Activated CD4-positive, alpha-beta memory T cell treated with anti-CD3 and anti-CD28 coated beads, Interleukin-2, amount 10 ng/mL, durations not matched to agents 7 days and 5 days (primary cell): ENCODE measurements at regions not wholly inside any gene's neighbourhood (a gene's known extent, or its start where the extent isn't known, plus 50 kb on each side); places are given as distances from the start of the nearest gene placed in this dataset.

Source experiments
- CTCF ChIA-PET: fragments of 350-600 bp; sonication (Branson Sonifier 250); formaldehyde crosslinking; loops from one replicate; lab custom pipeline; 2021; ENCODE audit warnings: antibody characterized with exemption, inconsistent platforms; lab: Charles Lee
- POLR2A ChIA-PET: fragments of 350-600 bp; sonication (Branson Sonifier 250); formaldehyde crosslinking; loops from one replicate; lab custom pipeline; 2021; ENCODE audit warnings: antibody characterized with exemption; lab: Charles Lee
- DNase-seq: peaks from one replicate; pipeline ENCODE4 v3.0.0-alpha.2; 2020
- H3K27ac Mint-ChIP-seq: one replicate; pipeline ENCODE4 v1.8.0; 2021; ENCODE audit warnings: mild to moderate bottlenecking, mixed read lengths
- H3K27me3 Mint-ChIP-seq: one replicate; pipeline ENCODE4 v1.8.0; 2021; ENCODE audit warnings: mixed read lengths
- H3K36me3 Mint-ChIP-seq: one replicate; pipeline ENCODE4 v1.8.0; 2021; ENCODE audit warnings: low read depth, mixed read lengths
- H3K4me1 Mint-ChIP-seq: one replicate; pipeline ENCODE4 v1.8.0; 2021; ENCODE audit warnings: mixed read lengths
- H3K4me3 Mint-ChIP-seq: one replicate; pipeline ENCODE4 v1.8.0; 2021; ENCODE audit warnings: mild to moderate bottlenecking, mixed read lengths
- H3K9me3 Mint-ChIP-seq: one replicate; pipeline ENCODE4 v1.8.0; 2021; ENCODE audit warnings: mixed read lengths

- H3K36me3 Mint-ChIP-seq = no peaks in the 10 kb centered on the region
- H3K27ac Mint-ChIP-seq = no peak overlapping the region
- POLR2A ChIA-PET = no interaction called here
- DNase-seq = no peak
- H3K4me3 Mint-ChIP-seq = no peak overlapping the region
- no peaks in the 10 kb centered on the region for H3K4me1 Mint-ChIP-seq
- peaks cover 5% of the 10 kb centered on the region for H3K27me3 Mint-ChIP-seq
- H3K9me3 Mint-ChIP-seq = peaks cover 5% of the 10 kb centered on the region
- CTCF ChIA-PET = no interaction called here
Measured at GRCh38 chr4:100261346-100261745, 71.1 kb upstream of the DDIT4L start.

- H3K27ac Mint-ChIP-seq = no peak overlapping the region
- CTCF ChIA-PET = no interaction called here
- H3K9me3 Mint-ChIP-seq = peaks cover 5% of the 10 kb centered on the region
- no peak overlapping the region for H3K4me3 Mint-ChIP-seq
- no peaks in the 10 kb centered on the region for H3K4me1 Mint-ChIP-seq
- H3K36me3 Mint-ChIP-seq = no peaks in the 10 kb centered on the region
- POLR2A ChIA-PET = no interaction called here
- DNase-seq = no peak
- peaks cover 11% of the 10 kb centered on the region for H3K27me3 Mint-ChIP-seq
Measured at GRCh38 chr4:100258675-100259074, 68.4 kb upstream of the DDIT4L start.

DNA sequence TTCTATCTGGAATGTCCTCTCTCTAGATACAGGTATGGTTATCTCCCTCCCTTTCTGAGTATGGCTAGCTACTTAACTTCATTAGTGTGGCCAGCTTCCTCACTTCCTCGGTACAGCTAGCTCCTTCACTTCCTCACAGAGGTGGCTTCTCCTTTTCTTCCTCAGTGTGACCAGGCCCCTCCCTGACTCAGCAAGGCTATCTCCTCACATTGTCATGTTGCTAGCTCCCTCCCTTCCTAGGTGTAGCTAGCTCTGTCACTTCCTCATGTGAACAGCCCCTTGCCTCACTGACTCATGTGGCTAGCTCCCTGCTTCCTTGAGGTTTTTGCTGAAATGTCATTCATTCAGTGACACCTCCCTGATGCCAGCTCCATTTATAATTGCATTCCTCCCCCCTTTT is 67.3 kb upstream of the DDIT4L start:
- ChIA-PET POLR2A (no interaction called here), CTCF (no interaction called here)
- H3K4me3 Mint-ChIP-seq = no peak overlapping the region
- H3K27ac Mint-ChIP-seq = no peak overlapping the region
- no peaks in the 10 kb centered on the region for H3K36me3 Mint-ChIP-seq
- H3K4me1 Mint-ChIP-seq = no peaks in the 10 kb centered on the region
- peaks cover 11% of the 10 kb centered on the region for H3K27me3 Mint-ChIP-seq
- DNase-seq = no peak
- peaks cover under 1% of the 10 kb centered on the region for H3K9me3 Mint-ChIP-seq

GRCh38 chr4:100254237-100254636 is 64.0 kb upstream of the DDIT4L start:
- no peaks in the 10 kb centered on the region for H3K9me3 Mint-ChIP-seq
- peaks cover 9% of the 10 kb centered on the region for H3K27me3 Mint-ChIP-seq
- no peak for DNase-seq
- no peak overlapping the region for H3K27ac Mint-ChIP-seq
- H3K4me3 Mint-ChIP-seq = no peak overlapping the region
- no peaks in the 10 kb centered on the region for H3K36me3 Mint-ChIP-seq
- ChIA-PET CTCF (no interaction called here), POLR2A (no interaction called here)
- no peaks in the 10 kb centered on the region for H3K4me1 Mint-ChIP-seq

- ChIA-PET CTCF (no interaction called here), POLR2A (no interaction called here)
- no peak overlapping the region for H3K4me3 Mint-ChIP-seq
- H3K9me3 Mint-ChIP-seq = no peaks in the 10 kb centered on the region
- no peaks in the 10 kb centered on the region for H3K36me3 Mint-ChIP-seq
- H3K4me1 Mint-ChIP-seq = no peaks in the 10 kb centered on the region
- DNase-seq = no peak
- H3K27me3 Mint-ChIP-seq = peaks cover 2% of the 10 kb centered on the region
- H3K27ac Mint-ChIP-seq = no peak overlapping the region
Measured at GRCh38 chr4:100248476-100248875, 58.2 kb upstream of the DDIT4L start.

GRCh38 chr4:100246697-100247096 is 56.4 kb upstream of the DDIT4L start:
- POLR2A ChIA-PET = no interaction called here
- CTCF ChIA-PET = no interaction called here
- no peaks in the 10 kb centered on the region for H3K36me3 Mint-ChIP-seq

DNA sequence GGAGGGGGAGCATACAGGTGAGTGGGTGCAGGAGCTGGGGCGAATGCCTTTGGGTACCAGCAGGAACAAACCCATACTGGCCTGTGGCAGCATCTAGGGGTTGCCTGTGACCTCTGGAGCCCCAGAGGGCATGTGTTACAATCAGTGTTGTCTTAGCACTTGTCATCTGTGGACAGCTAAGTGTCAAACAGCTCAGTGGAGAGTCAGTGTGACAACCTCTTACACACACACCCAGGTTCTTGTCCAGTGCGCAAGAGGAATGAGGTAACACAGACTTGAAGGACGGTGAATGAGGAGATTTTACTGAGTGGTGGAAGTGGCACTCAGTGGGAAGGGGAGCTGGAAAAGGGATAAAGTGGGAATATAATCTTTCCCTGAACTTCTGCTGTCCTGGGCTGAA is 54.1 kb upstream of the DDIT4L start:
- peaks cover 2% of the 10 kb centered on the region for H3K27me3 Mint-ChIP-seq
- no peaks in the 10 kb centered on the region for H3K9me3 Mint-ChIP-seq
- ChIA-PET POLR2A (no interaction called here), CTCF (no interaction called here)
- DNase-seq = no peak
- H3K4me1 Mint-ChIP-seq = peaks cover 7% of the 10 kb centered on the region
- no peaks in the 10 kb centered on the region for H3K36me3 Mint-ChIP-seq
- H3K27ac Mint-ChIP-seq = no peak overlapping the region
- no peak overlapping the region for H3K4me3 Mint-ChIP-seq

More at GRCh38 chr4:100246697-100247096, 56.4 kb upstream of the DDIT4L start:
- Mint-ChIP-seq H3K4me3 (no peak overlapping the region), H3K4me1 (no peaks in the 10 kb centered on the region), H3K9me3 (no peaks in the 10 kb centered on the region), H3K27me3 (peaks cover 2% of the 10 kb centered on the region), H3K27ac (no peak overlapping the region)
- DNase-seq = no peak
